ENCODE measurements at regions not wholly inside any gene's neighbourhood (a gene's known extent, or its start where the extent isn't known, plus 50 kb on each side); places are given as distances from the start of the nearest gene placed in this dataset.

DNA sequence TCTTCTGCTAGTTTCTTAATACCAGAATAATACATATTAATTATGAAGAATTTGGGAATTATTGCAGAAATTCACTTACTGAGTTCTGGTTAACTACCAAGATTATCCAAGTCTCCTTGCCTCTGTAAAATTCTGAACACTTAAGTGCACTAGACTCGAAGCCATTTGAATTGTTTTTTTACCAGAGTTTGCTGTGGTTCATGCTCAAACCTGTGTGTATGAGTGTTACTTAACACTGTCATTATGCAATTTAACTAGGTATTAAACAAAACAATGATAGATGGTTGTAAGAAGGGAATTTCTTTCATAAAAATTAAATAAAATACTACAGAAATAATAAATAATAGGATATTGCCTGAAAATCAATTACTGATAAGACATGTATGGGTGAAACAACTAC lies 145.6 kb upstream of the FAT4 start:
- no peak for TF ChIP-seq POLR2A (IDR thresholded peaks at IDR 0.05; ENCODE audit: borderline replicate concordance, extremely low read depth, insufficient read depth, insufficient read length)
- TF ChIP-seq RAD21 (IDR thresholded peaks at IDR 0.05; ENCODE audit: low read depth), result no peak
- TF ChIP-seq, protein P1, sequence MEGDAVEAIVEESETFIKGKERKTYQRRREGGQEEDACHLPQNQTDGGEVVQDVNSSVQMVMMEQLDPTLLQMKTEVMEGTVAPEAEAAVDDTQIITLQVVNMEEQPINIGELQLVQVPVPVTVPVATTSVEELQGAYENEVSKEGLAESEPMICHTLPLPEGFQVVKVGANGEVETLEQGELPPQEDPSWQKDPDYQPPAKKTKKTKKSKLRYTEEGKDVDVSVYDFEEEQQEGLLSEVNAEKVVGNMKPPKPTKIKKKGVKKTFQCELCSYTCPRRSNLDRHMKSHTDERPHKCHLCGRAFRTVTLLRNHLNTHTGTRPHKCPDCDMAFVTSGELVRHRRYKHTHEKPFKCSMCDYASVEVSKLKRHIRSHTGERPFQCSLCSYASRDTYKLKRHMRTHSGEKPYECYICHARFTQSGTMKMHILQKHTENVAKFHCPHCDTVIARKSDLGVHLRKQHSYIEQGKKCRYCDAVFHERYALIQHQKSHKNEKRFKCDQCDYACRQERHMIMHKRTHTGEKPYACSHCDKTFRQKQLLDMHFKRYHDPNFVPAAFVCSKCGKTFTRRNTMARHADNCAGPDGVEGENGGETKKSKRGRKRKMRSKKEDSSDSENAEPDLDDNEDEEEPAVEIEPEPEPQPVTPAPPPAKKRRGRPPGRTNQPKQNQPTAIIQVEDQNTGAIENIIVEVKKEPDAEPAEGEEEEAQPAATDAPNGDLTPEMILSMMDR (IDR thresholded peaks at IDR 0.05 in 2 of 3, conservative IDR thresholded peaks at IDR 0.05 in 1 of 3; ENCODE audit: borderline replicate concordance in 1 of 3, insufficient read depth in 1 of 3, low read depth in 2 of 3, low read length in 2 of 3), result no peak
- TF ChIP-seq TCF7L2 (IDR thresholded peaks at IDR 0.05; ENCODE audit: borderline replicate concordance, extremely low read depth, insufficient read depth, insufficient read length), result no peak
- TF ChIP-seq, protein P2, sequence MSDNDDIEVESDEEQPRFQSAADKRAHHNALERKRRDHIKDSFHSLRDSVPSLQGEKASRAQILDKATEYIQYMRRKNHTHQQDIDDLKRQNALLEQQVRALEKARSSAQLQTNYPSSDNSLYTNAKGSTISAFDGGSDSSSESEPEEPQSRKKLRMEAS (IDR thresholded peaks at IDR 0.05), result no peak
- TF ChIP-seq, protein P3, sequence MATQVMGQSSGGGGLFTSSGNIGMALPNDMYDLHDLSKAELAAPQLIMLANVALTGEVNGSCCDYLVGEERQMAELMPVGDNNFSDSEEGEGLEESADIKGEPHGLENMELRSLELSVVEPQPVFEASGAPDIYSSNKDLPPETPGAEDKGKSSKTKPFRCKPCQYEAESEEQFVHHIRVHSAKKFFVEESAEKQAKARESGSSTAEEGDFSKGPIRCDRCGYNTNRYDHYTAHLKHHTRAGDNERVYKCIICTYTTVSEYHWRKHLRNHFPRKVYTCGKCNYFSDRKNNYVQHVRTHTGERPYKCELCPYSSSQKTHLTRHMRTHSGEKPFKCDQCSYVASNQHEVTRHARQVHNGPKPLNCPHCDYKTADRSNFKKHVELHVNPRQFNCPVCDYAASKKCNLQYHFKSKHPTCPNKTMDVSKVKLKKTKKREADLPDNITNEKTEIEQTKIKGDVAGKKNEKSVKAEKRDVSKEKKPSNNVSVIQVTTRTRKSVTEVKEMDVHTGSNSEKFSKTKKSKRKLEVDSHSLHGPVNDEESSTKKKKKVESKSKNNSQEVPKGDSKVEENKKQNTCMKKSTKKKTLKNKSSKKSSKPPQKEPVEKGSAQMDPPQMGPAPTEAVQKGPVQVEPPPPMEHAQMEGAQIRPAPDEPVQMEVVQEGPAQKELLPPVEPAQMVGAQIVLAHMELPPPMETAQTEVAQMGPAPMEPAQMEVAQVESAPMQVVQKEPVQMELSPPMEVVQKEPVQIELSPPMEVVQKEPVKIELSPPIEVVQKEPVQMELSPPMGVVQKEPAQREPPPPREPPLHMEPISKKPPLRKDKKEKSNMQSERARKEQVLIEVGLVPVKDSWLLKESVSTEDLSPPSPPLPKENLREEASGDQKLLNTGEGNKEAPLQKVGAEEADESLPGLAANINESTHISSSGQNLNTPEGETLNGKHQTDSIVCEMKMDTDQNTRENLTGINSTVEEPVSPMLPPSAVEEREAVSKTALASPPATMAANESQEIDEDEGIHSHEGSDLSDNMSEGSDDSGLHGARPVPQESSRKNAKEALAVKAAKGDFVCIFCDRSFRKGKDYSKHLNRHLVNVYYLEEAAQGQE (IDR thresholded peaks at IDR 0.05; ENCODE audit: low read depth), result no peak
- TF ChIP-seq POLR2AphosphoS5 (IDR thresholded peaks at IDR 0.05; ENCODE audit: low read depth, low read length), result no peak
- no peak for TF ChIP-seq EZH2 (IDR thresholded peaks at IDR 0.05)
- no peak for TF ChIP-seq EZH2phosphoT487 (IDR thresholded peaks at IDR 0.05; ENCODE audit: borderline replicate concordance)
- no peak for TF ChIP-seq SP1 (IDR thresholded peaks at IDR 0.05; ENCODE audit: low read depth)
- no peak for TF ChIP-seq ZNF274 (IDR thresholded peaks at IDR 0.05; ENCODE audit: low read depth, low read length)
- TF ChIP-seq JUND (IDR thresholded peaks at IDR 0.05), result no peak
- no peak for TF ChIP-seq ZFX (IDR thresholded peaks at IDR 0.05)
- TF ChIP-seq CEBPB (IDR thresholded peaks at IDR 0.05; ENCODE audit: low read depth), result no peak

Measured in HCT116 (cell line).